ENCODE measurements at regions not wholly inside any gene's neighbourhood (a gene's known extent, or its start where the extent isn't known, plus 50 kb on each side); places are given as distances from the start of the nearest gene placed in this dataset.

- no peak for TF ChIP-seq CTCF (IDR thresholded peaks at IDR 0.05)
- no peak for TF ChIP-seq POLR2A (IDR thresholded peaks at IDR 0.05)
Measured at GRCh38 chr13:109922518-109922917, 136.1 kb upstream of the IRS2 start.
